ENCODE measurements at regions not wholly inside any gene's neighbourhood (a gene's known extent, or its start where the extent isn't known, plus 50 kb on each side); places are given as distances from the start of the nearest gene placed in this dataset.

GRCh38 chr16:51407921-51408320 is 256.9 kb upstream of the SALL1 start:
- H3K27ac Mint-ChIP-seq: no peak overlapping the region
- no peak for ATAC-seq (ENCODE audit: low read depth)
- no peaks in the 10 kb centered on the region for H3K27me3 Mint-ChIP-seq
- no peak for DNase-seq
- H3K36me3 Mint-ChIP-seq: no peaks in the 10 kb centered on the region
- peaks cover 1% of the 10 kb centered on the region for H3K9me3 Mint-ChIP-seq
- POLR2A ChIA-PET: no interaction called here
- H3K4me1 Mint-ChIP-seq: no peaks in the 10 kb centered on the region
- H3K4me3 Mint-ChIP-seq: no peak overlapping the region

- ATAC-seq (ENCODE audit: low read depth): no peak
- no peak for DNase-seq
- POLR2A ChIA-PET: no interaction called here
- no peak overlapping the region for H3K4me3 Mint-ChIP-seq
- peaks cover 1% of the 10 kb centered on the region for H3K9me3 Mint-ChIP-seq
- H3K27me3 Mint-ChIP-seq: no peaks in the 10 kb centered on the region
- no peaks in the 10 kb centered on the region for H3K4me1 Mint-ChIP-seq
- H3K27ac Mint-ChIP-seq: no peak overlapping the region
- H3K36me3 Mint-ChIP-seq: no peaks in the 10 kb centered on the region
Measured at GRCh38 chr16:51407199-51407598, 256.1 kb upstream of the SALL1 start.

GRCh38 chr16:51405361-51405760 is 254.3 kb upstream of the SALL1 start:
- Mint-ChIP-seq H3K36me3 (no peaks in the 10 kb centered on the region), H3K27ac (no peak overlapping the region), H3K27me3 (no peaks in the 10 kb centered on the region), H3K9me3 (peaks cover 1% of the 10 kb centered on the region), H3K4me1 (no peaks in the 10 kb centered on the region), H3K4me3 (no peak overlapping the region)
- no peak for ATAC-seq (ENCODE audit: low read depth)
- POLR2A ChIA-PET: no interaction called here
- DNase-seq: no peak

- H3K4me3 Mint-ChIP-seq: no peak overlapping the region
- no peaks in the 10 kb centered on the region for H3K36me3 Mint-ChIP-seq
- H3K4me1 Mint-ChIP-seq: no peaks in the 10 kb centered on the region
- no peaks in the 10 kb centered on the region for H3K27me3 Mint-ChIP-seq
- ATAC-seq (ENCODE audit: low read depth) (no peak), DNase-seq (no peak)
- POLR2A ChIA-PET: no interaction called here
- H3K27ac Mint-ChIP-seq: no peak overlapping the region
- H3K9me3 Mint-ChIP-seq: peaks cover 1% of the 10 kb centered on the region
Measured at GRCh38 chr16:51404386-51404785, 253.3 kb upstream of the SALL1 start.

GRCh38 chr16:51402785-51403184 is 251.7 kb upstream of the SALL1 start:
- Mint-ChIP-seq H3K27me3 (no peaks in the 10 kb centered on the region), H3K36me3 (no peaks in the 10 kb centered on the region), H3K4me1 (no peaks in the 10 kb centered on the region), H3K4me3 (no peak overlapping the region), H3K27ac (no peak overlapping the region), H3K9me3 (peaks cover 1% of the 10 kb centered on the region)
- POLR2A ChIA-PET: no interaction called here
- ATAC-seq (ENCODE audit: low read depth) (no peak), DNase-seq (no peak)

- no peak for ATAC-seq (ENCODE audit: low read depth)
- POLR2A ChIA-PET: no interaction called here
- Mint-ChIP-seq H3K27ac (no peak overlapping the region), H3K36me3 (no peaks in the 10 kb centered on the region), H3K9me3 (peaks cover 1% of the 10 kb centered on the region), H3K4me3 (no peak overlapping the region), H3K27me3 (no peaks in the 10 kb centered on the region), H3K4me1 (no peaks in the 10 kb centered on the region)
- DNase-seq: no peak
Measured at GRCh38 chr16:51402298-51402697, 251.2 kb upstream of the SALL1 start.

GRCh38 chr16:51401673-51402072 is 250.6 kb upstream of the SALL1 start:
- H3K27me3 Mint-ChIP-seq: no peaks in the 10 kb centered on the region
- POLR2A ChIA-PET: no interaction called here

GRCh38 chr16:51399908-51400670 is 249.0 kb upstream of the SALL1 start:
- POLR2A ChIA-PET: no interaction called here
- Mint-ChIP-seq H3K9me3 (peaks cover 1% of the 10 kb centered on the region), H3K27ac (no peak overlapping the region), H3K27me3 (no peaks in the 10 kb centered on the region), H3K36me3 (no peaks in the 10 kb centered on the region), H3K4me3 (no peak overlapping the region), H3K4me1 (no peaks in the 10 kb centered on the region)
- ATAC-seq (ENCODE audit: low read depth) (no peak), DNase-seq (no peak)

More at GRCh38 chr16:51401673-51402072, 250.6 kb upstream of the SALL1 start:
- Mint-ChIP-seq H3K27ac (no peak overlapping the region), H3K36me3 (no peaks in the 10 kb centered on the region), H3K9me3 (peaks cover 1% of the 10 kb centered on the region), H3K4me1 (no peaks in the 10 kb centered on the region), H3K4me3 (no peak overlapping the region)
- no peak for DNase-seq
- no peak for ATAC-seq (ENCODE audit: low read depth)

GRCh38 chr16:51394421-51394820 is 243.4 kb upstream of the SALL1 start:
- Mint-ChIP-seq H3K9me3 (no peaks in the 10 kb centered on the region), H3K27me3 (no peaks in the 10 kb centered on the region), H3K4me1 (no peaks in the 10 kb centered on the region), H3K27ac (no peak overlapping the region), H3K4me3 (no peak overlapping the region), H3K36me3 (no peaks in the 10 kb centered on the region)
- DNase-seq (no peak), ATAC-seq (ENCODE audit: low read depth) (no peak)
- POLR2A ChIA-PET: no interaction called here

- ATAC-seq (ENCODE audit: low read depth) (no peak), DNase-seq (no peak)
- Mint-ChIP-seq H3K9me3 (no peaks in the 10 kb centered on the region), H3K27me3 (no peaks in the 10 kb centered on the region), H3K4me1 (no peaks in the 10 kb centered on the region), H3K4me3 (no peak overlapping the region), H3K36me3 (no peaks in the 10 kb centered on the region), H3K27ac (no peak overlapping the region)
- POLR2A ChIA-PET: no interaction called here
Measured at GRCh38 chr16:51393381-51394005, 242.4 kb upstream of the SALL1 start.

GRCh38 chr16:51392521-51393187 is 241.6 kb upstream of the SALL1 start:
- no peak for ATAC-seq (ENCODE audit: low read depth)
- no peak for DNase-seq
- Mint-ChIP-seq H3K27me3 (no peaks in the 10 kb centered on the region), H3K4me3 (no peak overlapping the region), H3K4me1 (no peaks in the 10 kb centered on the region), H3K9me3 (no peaks in the 10 kb centered on the region), H3K36me3 (no peaks in the 10 kb centered on the region), H3K27ac (no peak overlapping the region)
- POLR2A ChIA-PET: no interaction called here

GRCh38 chr16:51391798-51392511 is 240.9 kb upstream of the SALL1 start:
- no peaks in the 10 kb centered on the region for H3K36me3 Mint-ChIP-seq
- H3K4me3 Mint-ChIP-seq: no peak overlapping the region
- ATAC-seq (ENCODE audit: low read depth) (no peak), DNase-seq (no peak)
- no peak overlapping the region for H3K27ac Mint-ChIP-seq
- no peaks in the 10 kb centered on the region for H3K4me1 Mint-ChIP-seq
- H3K27me3 Mint-ChIP-seq: no peaks in the 10 kb centered on the region
- H3K9me3 Mint-ChIP-seq: no peaks in the 10 kb centered on the region
- POLR2A ChIA-PET: no interaction called here

- POLR2A ChIA-PET: no interaction called here
- H3K9me3 Mint-ChIP-seq: no peaks in the 10 kb centered on the region
Measured at GRCh38 chr16:51390877-51391276, 239.8 kb upstream of the SALL1 start.

More at GRCh38 chr16:51390877-51391276, 239.8 kb upstream of the SALL1 start:
- Mint-ChIP-seq H3K4me1 (no peaks in the 10 kb centered on the region), H3K36me3 (no peaks in the 10 kb centered on the region), H3K27me3 (no peaks in the 10 kb centered on the region), H3K4me3 (no peak overlapping the region), H3K27ac (no peak overlapping the region)
- DNase-seq (no peak), ATAC-seq (ENCODE audit: low read depth) (no peak)
